SK-N-SH (cell line): ENCODE measurements at regions not wholly inside any gene's neighbourhood (a gene's known extent, or its start where the extent isn't known, plus 50 kb on each side); places are given as distances from the start of the nearest gene placed in this dataset.

Experiments
- CTCF ChIA-PET: fragments of 300-600, 350-600 bp; formaldehyde crosslinking; extraction: SDS; loops from one replicate; lab custom pipeline; 2021; lab: Yijun Ruan, JAX
- POLR2A ChIA-PET: fragments of 350-600 bp; sonication (Branson Sonifier 250); formaldehyde crosslinking; extraction: SDS; loops from one replicate; lab custom pipeline; 2020; ENCODE audit warnings: antibody characterized with exemption, inconsistent platforms; lab: Yijun Ruan, JAX
- DNase-seq: peaks from one replicate; pipeline ENCODE4 v3.0.0; 2012
- H2AFZ ChIP-seq: fragments of 200-600 bp; sonication (generic); 2 replicates; pipeline ENCODE4 v1.8.1; 2016; ENCODE audit warnings: antibody characterized with exemption, mild to moderate bottlenecking, low read depth
- H3F3A ChIP-seq: fragments of 200-600 bp; sonication (generic); replicated peaks from 2 replicates; pipeline ENCODE3; 2016; ENCODE audit warnings: antibody characterized with exemption, mild to moderate bottlenecking; ENCODE audit not compliant: insufficient read depth
- H3K27ac ChIP-seq, 2 experiments: fragments of 200-500 bp in 1 of 2; fragments of 200-600 bp in 1 of 2; sonication (Bioruptor generic) in 1 of 2; sonication (generic), shearing (Covaris generic) in 1 of 2; 2 replicates each; pipeline versions ENCODE4 v1.5.1 to v1.6.1; 2014 to 2016; ENCODE audit warnings: low read depth in 2 of 2, inconsistent platforms in 1 of 2, low read length in 1 of 2, mild to moderate bottlenecking in 1 of 2, mixed read lengths in 1 of 2
- H3K27me3 ChIP-seq: fragments of 200-600 bp; sonication (generic), shearing (Covaris generic); 2 replicates; pipeline ENCODE4 v1.6.1; 2016; ENCODE audit warnings: mixed run types; ENCODE audit not compliant: insufficient read depth
- H3K36me3 ChIP-seq, 2 experiments: fragments of 200-500 bp in 1 of 2; fragments of 200-600 bp in 1 of 2; sonication (Bioruptor generic) in 1 of 2; sonication (generic) in 1 of 2; replicated peaks in 1 of 2; 2 replicates each; pipeline versions ENCODE3 to v1.5.1; 2014 to 2016; ENCODE audit warnings: low read length in 1 of 2, mild to moderate bottlenecking in 1 of 2; ENCODE audit not compliant: insufficient read depth in 2 of 2, control insufficient read depth in 1 of 2
- H3K4me1 ChIP-seq, 2 experiments: fragments of 200-500 bp in 1 of 2; fragments of 200-600 bp in 1 of 2; sonication (Bioruptor generic) in 1 of 2; sonication (generic), shearing (Covaris generic) in 1 of 2; 2 replicates each; pipeline versions ENCODE4 v1.5.1 to v1.6.1; 2014 to 2016; ENCODE audit warnings: low read depth in 1 of 2, low read length in 1 of 2, mixed run types in 1 of 2; ENCODE audit not compliant: insufficient read depth in 2 of 2, control insufficient read depth in 1 of 2
- H3K4me2 ChIP-seq: fragments of 200-600 bp; sonication (generic), shearing (Covaris generic); 2 replicates; pipeline ENCODE4 v1.6.1; 2017; ENCODE audit warnings: mixed run types
- H3K4me3 ChIP-seq, 2 experiments: fragments of 200-500 bp in 1 of 2; fragments of 200-600 bp in 1 of 2; sonication (Bioruptor generic) in 1 of 2; sonication (generic), shearing (Covaris generic) in 1 of 2; 2 replicates each; pipeline versions ENCODE4 v1.5.1 to v1.8.1; 2014 to 2016; ENCODE audit warnings: low read depth in 2 of 2, inconsistent platforms in 1 of 2, low read length in 1 of 2, mild to moderate bottlenecking in 1 of 2, mixed read lengths in 1 of 2, moderate library complexity in 1 of 2
- H3K79me2 ChIP-seq: fragments of 200-600 bp; sonication (generic); 2 replicates; pipeline ENCODE4 v1.8.1; 2017; ENCODE audit warnings: mild to moderate bottlenecking; ENCODE audit not compliant: insufficient read depth
- H3K9ac ChIP-seq: fragments of 200-600 bp; sonication (generic); 2 replicates; pipeline ENCODE4 v1.6.1; 2017; ENCODE audit warnings: mixed run types
- H3K9me2 ChIP-seq: fragments of 200-600 bp; sonication (generic); 2 replicates; pipeline ENCODE4 v1.6.1; 2017; ENCODE audit warnings: mixed run types
- H3K9me3 ChIP-seq: fragments of 200-600 bp; sonication (generic); 2 replicates; pipeline ENCODE4 v1.6.1; 2017; ENCODE audit warnings: mixed run types, mild to moderate bottlenecking, moderate library complexity
- H4K20me1 ChIP-seq: fragments of 200-600 bp; sonication (generic); 2 replicates; pipeline ENCODE4 v1.6.1; 2017; ENCODE audit warnings: mild to moderate bottlenecking, mixed run types; ENCODE audit not compliant: insufficient read depth
- CHD2 ChIP-seq: fragments of 150-350 bp; IDR thresholded peaks from 2 replicates; pipeline ENCODE4 v1.6.1; 2018; ENCODE audit warnings: low read length; ENCODE audit not compliant: partially characterized antibody
- ELF1 ChIP-seq: IDR thresholded peaks from 2 replicates; pipeline ENCODE4 v1.4.0; 2012
- EZH2phosphoT487 ChIP-seq: fragments of 200-600 bp; sonication (generic); IDR thresholded peaks from 2 replicates; pipeline ENCODE4 v1.6.1; 2017; ENCODE audit warnings: low read depth, mixed run types, mild to moderate bottlenecking, antibody characterized with exemption, moderate library complexity, borderline replicate concordance
- FOXJ3 ChIP-seq: sonication (generic); formaldehyde crosslinking; IDR thresholded peaks from 2 replicates; pipeline ENCODE4 v1.5.1; 2020; ENCODE audit warnings: mild to moderate bottlenecking, missing genetic modification reagents
- GABPA ChIP-seq: IDR thresholded peaks from 2 replicates; pipeline ENCODE4 v1.4.0; 2012; ENCODE audit warnings: low read depth, mild to moderate bottlenecking
- GATA2 ChIP-seq: sonication (generic); formaldehyde crosslinking; IDR thresholded peaks from 2 replicates; pipeline ENCODE4 v1.5.0; 2020; ENCODE audit warnings: mild to moderate bottlenecking, missing genetic modification reagents
- MEF2A ChIP-seq: IDR thresholded peaks from 2 replicates; pipeline ENCODE4 v1.4.0; 2012; ENCODE audit warnings: low read depth, borderline replicate concordance
- NRF1 ChIP-seq: IDR thresholded peaks from 2 replicates; pipeline ENCODE4 v1.6.1; 2012; ENCODE audit warnings: low read depth, mild to moderate bottlenecking, low read length
- POLR2AphosphoS5 ChIP-seq: IDR thresholded peaks from 2 replicates; pipeline ENCODE4 v1.6.1; 2012; ENCODE audit warnings: low read depth, low read length
- RAD21 ChIP-seq: IDR thresholded peaks from 2 replicates; pipeline ENCODE4 v1.6.1; 2012; ENCODE audit warnings: mild to moderate bottlenecking, low read length
- RCOR1 ChIP-seq: fragments of 150-350 bp; IDR thresholded peaks from 2 replicates; pipeline ENCODE4 v1.6.1; 2017; ENCODE audit warnings: antibody characterized with exemption, low read length
- RFX5 ChIP-seq: IDR thresholded peaks from 2 replicates; pipeline ENCODE4 v1.6.1; 2012; ENCODE audit warnings: mild to moderate bottlenecking, improper control_type of control experiment, low read length
- SIN3A ChIP-seq: IDR thresholded peaks from 2 replicates; pipeline ENCODE4 v1.6.1; 2012; ENCODE audit warnings: low read depth, mild to moderate bottlenecking, low read length, moderate library complexity, borderline replicate concordance
- TAF1 ChIP-seq: IDR thresholded peaks from 2 replicates; pipeline ENCODE4 v1.6.1; 2012; ENCODE audit warnings: low read depth, mild to moderate bottlenecking, low read length, moderate library complexity, borderline replicate concordance
- TEAD4 ChIP-seq: IDR thresholded peaks from 2 replicates; pipeline ENCODE4 v1.4.0; 2012; ENCODE audit warnings: mild to moderate bottlenecking, borderline replicate concordance; ENCODE audit not compliant: insufficient read depth
- USF1 ChIP-seq: IDR thresholded peaks from 2 replicates; pipeline ENCODE4 v1.4.0; 2012; ENCODE audit warnings: low read depth, borderline replicate concordance
- ZBTB33 ChIP-seq: IDR thresholded peaks from 2 replicates; pipeline ENCODE4 v1.4.0; 2012; ENCODE audit warnings: low read depth, borderline replicate concordance
- WGBS: methylation state at CpG from one replicate; pipeline ENCODE4 v1.1.6; 2017; ENCODE audit warnings: low lambda C conversion rate; 5-methylcytosine and 5-hydroxymethylcytosine counted together
- TF ChIP-seq, protein P1 (sequence below): IDR thresholded peaks from 2 replicates; pipeline ENCODE4 v1.6.1; 2012; ENCODE audit warnings: mild to moderate bottlenecking, low read depth, low read length, moderate library complexity
- TF ChIP-seq, protein P2 (sequence below): IDR thresholded peaks from 2 replicates; pipeline ENCODE4; 2012
- TF ChIP-seq, protein P3 (sequence below): IDR thresholded peaks from 2 replicates; pipeline ENCODE4 v1.4.0; 2012; ENCODE audit warnings: low read depth

DNA sequence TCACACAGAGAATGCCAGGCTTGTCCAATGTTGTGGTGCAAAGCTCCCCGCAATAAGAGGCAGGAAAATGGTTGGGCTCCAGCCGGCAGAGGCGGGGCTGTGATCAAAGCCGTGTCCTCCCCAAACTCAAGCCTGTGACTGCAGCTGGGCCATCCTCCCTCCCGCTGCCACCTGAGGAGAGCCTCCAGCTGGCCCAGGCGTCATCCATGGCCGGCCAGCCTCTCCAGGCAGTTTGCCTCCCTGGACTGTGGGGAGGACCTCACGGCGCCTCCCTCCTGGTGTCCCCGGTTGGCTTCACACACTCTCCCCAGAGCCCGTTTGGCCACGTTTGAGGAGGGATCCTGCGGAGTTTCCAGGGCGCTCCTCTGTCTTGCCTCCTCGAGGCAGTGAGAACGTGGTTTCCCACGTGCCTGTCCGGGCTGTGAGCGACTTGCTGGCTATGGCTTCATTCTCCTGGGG, 134.1 kb downstream of the IRF8 start:
- Histone ChIP-seq H3K27me3 (peaks cover 74% of the 10 kb centered on the region), H2AFZ (no peak overlapping the region), H4K20me1 (no peaks in the 10 kb centered on the region), H3K27ac (no peak overlapping the region), H3K9me3 (no peaks in the 10 kb centered on the region), H3K4me1 (no peaks in the 10 kb centered on the region), H3K4me2 (no peak overlapping the region), H3K79me2 (no peaks in the 10 kb centered on the region), H3K9ac (no peak overlapping the region), H3K4me3 (no peak overlapping the region), H3F3A (no peaks in the 10 kb centered on the region), H3K9me2 (no peaks in the 10 kb centered on the region), H3K36me3 (no peaks in the 10 kb centered on the region)
- DNase-seq = no peak
- 0% methylated on average over 5 of the region's 19 CpGs for WGBS
- TF ChIP-seq RCOR1 (no peak), EZH2phosphoT487 (no peak), CHD2 (no peak), MEF2A (no peak), POLR2AphosphoS5 (no peak), SIN3A (no peak), FOXJ3 (CRISPR knock-in tag) (no peak), USF1 (no peak), TEAD4 (no peak), TAF1 (no peak), NRF1 (no peak), RFX5 (no peak), GATA2 (CRISPR knock-in tag) (no peak), RAD21 (no peak), ELF1 (no peak), GABPA (no peak), ZBTB33 (no peak)
- TF ChIP-seq, protein P1, sequence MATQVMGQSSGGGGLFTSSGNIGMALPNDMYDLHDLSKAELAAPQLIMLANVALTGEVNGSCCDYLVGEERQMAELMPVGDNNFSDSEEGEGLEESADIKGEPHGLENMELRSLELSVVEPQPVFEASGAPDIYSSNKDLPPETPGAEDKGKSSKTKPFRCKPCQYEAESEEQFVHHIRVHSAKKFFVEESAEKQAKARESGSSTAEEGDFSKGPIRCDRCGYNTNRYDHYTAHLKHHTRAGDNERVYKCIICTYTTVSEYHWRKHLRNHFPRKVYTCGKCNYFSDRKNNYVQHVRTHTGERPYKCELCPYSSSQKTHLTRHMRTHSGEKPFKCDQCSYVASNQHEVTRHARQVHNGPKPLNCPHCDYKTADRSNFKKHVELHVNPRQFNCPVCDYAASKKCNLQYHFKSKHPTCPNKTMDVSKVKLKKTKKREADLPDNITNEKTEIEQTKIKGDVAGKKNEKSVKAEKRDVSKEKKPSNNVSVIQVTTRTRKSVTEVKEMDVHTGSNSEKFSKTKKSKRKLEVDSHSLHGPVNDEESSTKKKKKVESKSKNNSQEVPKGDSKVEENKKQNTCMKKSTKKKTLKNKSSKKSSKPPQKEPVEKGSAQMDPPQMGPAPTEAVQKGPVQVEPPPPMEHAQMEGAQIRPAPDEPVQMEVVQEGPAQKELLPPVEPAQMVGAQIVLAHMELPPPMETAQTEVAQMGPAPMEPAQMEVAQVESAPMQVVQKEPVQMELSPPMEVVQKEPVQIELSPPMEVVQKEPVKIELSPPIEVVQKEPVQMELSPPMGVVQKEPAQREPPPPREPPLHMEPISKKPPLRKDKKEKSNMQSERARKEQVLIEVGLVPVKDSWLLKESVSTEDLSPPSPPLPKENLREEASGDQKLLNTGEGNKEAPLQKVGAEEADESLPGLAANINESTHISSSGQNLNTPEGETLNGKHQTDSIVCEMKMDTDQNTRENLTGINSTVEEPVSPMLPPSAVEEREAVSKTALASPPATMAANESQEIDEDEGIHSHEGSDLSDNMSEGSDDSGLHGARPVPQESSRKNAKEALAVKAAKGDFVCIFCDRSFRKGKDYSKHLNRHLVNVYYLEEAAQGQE = no peak
- TF ChIP-seq, protein P2, sequence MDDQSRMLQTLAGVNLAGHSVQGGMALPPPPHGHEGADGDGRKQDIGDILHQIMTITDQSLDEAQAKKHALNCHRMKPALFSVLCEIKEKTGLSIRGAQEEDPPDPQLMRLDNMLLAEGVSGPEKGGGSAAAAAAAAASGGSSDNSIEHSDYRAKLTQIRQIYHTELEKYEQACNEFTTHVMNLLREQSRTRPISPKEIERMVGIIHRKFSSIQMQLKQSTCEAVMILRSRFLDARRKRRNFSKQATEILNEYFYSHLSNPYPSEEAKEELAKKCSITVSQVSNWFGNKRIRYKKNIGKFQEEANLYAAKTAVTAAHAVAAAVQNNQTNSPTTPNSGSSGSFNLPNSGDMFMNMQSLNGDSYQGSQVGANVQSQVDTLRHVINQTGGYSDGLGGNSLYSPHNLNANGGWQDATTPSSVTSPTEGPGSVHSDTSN = no peak
- TF ChIP-seq, protein P3, sequence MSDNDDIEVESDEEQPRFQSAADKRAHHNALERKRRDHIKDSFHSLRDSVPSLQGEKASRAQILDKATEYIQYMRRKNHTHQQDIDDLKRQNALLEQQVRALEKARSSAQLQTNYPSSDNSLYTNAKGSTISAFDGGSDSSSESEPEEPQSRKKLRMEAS = no peak
- ChIA-PET POLR2A (no interaction called here), CTCF (interaction anchor here (2.7 kb wide), 1 partner anchor 11 kb away, joined by 8 read pairs; no protein-coding TSS in a partner anchor)
